ENCODE measurements at regions not wholly inside any gene's neighbourhood (a gene's known extent, or its start where the extent isn't known, plus 50 kb on each side); places are given as distances from the start of the nearest gene placed in this dataset.
A peak's percentile ranks its signal among the peaks of the same experiment; 100 is the strongest.

- TF ChIP-seq ZNF8 (CRISPR knock-in tag; IDR thresholded peaks at IDR 0.05), result no peak
- TF ChIP-seq OSR1 (CRISPR knock-in tag; IDR thresholded peaks at IDR 0.05), result no peak
- TF ChIP-seq BACH2 (CRISPR knock-in tag; IDR thresholded peaks at IDR 0.05; ENCODE audit: borderline replicate concordance), result no peak
- TF ChIP-seq ESRRG (CRISPR knock-in tag; IDR thresholded peaks at IDR 0.05), result no peak
- no peak for TF ChIP-seq TOX (CRISPR knock-in tag; IDR thresholded peaks at IDR 0.05; ENCODE audit: borderline replicate concordance)
- no peak for TF ChIP-seq ARNTL (CRISPR knock-in tag; IDR thresholded peaks at IDR 0.05; ENCODE audit: borderline replicate concordance, low read depth)
- no peak for TF ChIP-seq CSRNP3 (CRISPR knock-in tag; IDR thresholded peaks at IDR 0.05)
- TF ChIP-seq CSDC2 (CRISPR knock-in tag; IDR thresholded peaks at IDR 0.05), result no peak
- TF ChIP-seq GLIS3 (CRISPR knock-in tag; IDR thresholded peaks at IDR 0.05), result no peak
- no peak for TF ChIP-seq PATZ1 (CRISPR knock-in tag; IDR thresholded peaks at IDR 0.05; ENCODE audit: borderline replicate concordance)
- ATAC-seq, result peak; percentile 78
These were observed 143.3 kb upstream of the IPO5 start for GRCh38 chr13:97810152-97810551.

DNA sequence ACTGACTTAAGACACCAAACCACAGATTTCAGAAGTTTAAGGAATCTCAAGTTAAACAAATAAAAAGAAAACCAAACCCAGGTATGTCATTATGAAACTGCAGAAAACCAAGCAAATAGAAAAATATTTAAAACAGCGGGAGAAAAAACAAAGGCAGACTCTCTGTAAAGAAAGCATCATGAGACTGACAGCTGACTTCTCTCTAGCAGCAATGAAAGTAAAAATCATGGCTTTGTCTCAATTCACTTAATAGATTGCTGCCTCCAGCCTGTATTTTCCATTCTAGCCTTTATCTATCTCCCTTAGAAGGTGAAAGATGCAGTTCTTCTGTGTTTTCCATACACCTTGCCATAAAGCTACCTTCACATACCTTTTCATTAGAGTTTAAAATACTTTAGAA is 131.1 kb upstream of the IPO5 start:
- no peak for TF ChIP-seq CSRNP3 (CRISPR knock-in tag; IDR thresholded peaks at IDR 0.05)
- TF ChIP-seq ZC3H10 (CRISPR knock-in tag; IDR thresholded peaks at IDR 0.05), result no peak
- no peak for TF ChIP-seq ZFP3 (CRISPR knock-in tag; IDR thresholded peaks at IDR 0.05)
- TF ChIP-seq TOX (CRISPR knock-in tag; IDR thresholded peaks at IDR 0.05; ENCODE audit: borderline replicate concordance), result no peak
- TF ChIP-seq ESRRG (CRISPR knock-in tag; IDR thresholded peaks at IDR 0.05), result no peak
- no peak for TF ChIP-seq BACH2 (CRISPR knock-in tag; IDR thresholded peaks at IDR 0.05; ENCODE audit: borderline replicate concordance)
- no peak for TF ChIP-seq ZFP30 (CRISPR knock-in tag; IDR thresholded peaks at IDR 0.05)
- TF ChIP-seq, protein P1, sequence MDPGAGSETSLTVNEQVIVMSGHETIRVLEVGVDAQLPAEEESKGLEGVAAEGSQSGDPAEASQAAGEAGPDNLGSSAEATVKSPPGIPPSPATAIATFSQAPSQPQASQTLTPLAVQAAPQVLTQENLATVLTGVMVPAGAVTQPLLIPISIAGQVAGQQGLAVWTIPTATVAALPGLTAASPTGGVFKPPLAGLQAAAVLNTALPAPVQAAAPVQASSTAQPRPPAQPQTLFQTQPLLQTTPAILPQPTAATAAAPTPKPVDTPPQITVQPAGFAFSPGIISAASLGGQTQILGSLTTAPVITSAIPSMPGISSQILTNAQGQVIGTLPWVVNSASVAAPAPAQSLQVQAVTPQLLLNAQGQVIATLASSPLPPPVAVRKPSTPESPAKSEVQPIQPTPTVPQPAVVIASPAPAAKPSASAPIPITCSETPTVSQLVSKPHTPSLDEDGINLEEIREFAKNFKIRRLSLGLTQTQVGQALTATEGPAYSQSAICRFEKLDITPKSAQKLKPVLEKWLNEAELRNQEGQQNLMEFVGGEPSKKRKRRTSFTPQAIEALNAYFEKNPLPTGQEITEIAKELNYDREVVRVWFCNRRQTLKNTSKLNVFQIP (CRISPR knock-in tag; IDR thresholded peaks at IDR 0.05; ENCODE audit: borderline replicate concordance, low read depth), result no peak
- no peak for TF ChIP-seq CREB5 (CRISPR knock-in tag; IDR thresholded peaks at IDR 0.05; ENCODE audit: low read depth)
- TF ChIP-seq GLIS3 (CRISPR knock-in tag; IDR thresholded peaks at IDR 0.05), result no peak
- TF ChIP-seq PPARA (CRISPR knock-in tag; IDR thresholded peaks at IDR 0.05; ENCODE audit: borderline replicate concordance), result no peak
- TF ChIP-seq PATZ1 (CRISPR knock-in tag; IDR thresholded peaks at IDR 0.05; ENCODE audit: borderline replicate concordance), result no peak
- ATAC-seq, result no peak

- no peak for ATAC-seq
- TF ChIP-seq TCF4 (CRISPR knock-in tag; IDR thresholded peaks at IDR 0.05; ENCODE audit: borderline replicate concordance) (no peak), OSR1 (CRISPR knock-in tag; IDR thresholded peaks at IDR 0.05) (no peak), ZC3H10 (CRISPR knock-in tag; IDR thresholded peaks at IDR 0.05) (no peak), ZFP30 (CRISPR knock-in tag; IDR thresholded peaks at IDR 0.05) (no peak), BACH2 (CRISPR knock-in tag; IDR thresholded peaks at IDR 0.05; ENCODE audit: borderline replicate concordance) (no peak), ISL1 (CRISPR knock-in tag; IDR thresholded peaks at IDR 0.05) (no peak), ZNF565 (CRISPR knock-in tag; conservative IDR thresholded peaks at IDR 0.05; ENCODE audit: low read depth) (no peak), ARNTL (CRISPR knock-in tag; IDR thresholded peaks at IDR 0.05; ENCODE audit: borderline replicate concordance, low read depth) (no peak), PATZ1 (CRISPR knock-in tag; IDR thresholded peaks at IDR 0.05; ENCODE audit: borderline replicate concordance) (no peak), CSDC2 (CRISPR knock-in tag; IDR thresholded peaks at IDR 0.05) (no peak), SNAI2 (CRISPR knock-in tag; IDR thresholded peaks at IDR 0.05) (no peak)
These were observed 127.0 kb upstream of the IPO5 start for GRCh38 chr13:97826421-97827012.

All from SK-N-SH treated with all-trans-retinoic acid at 6 μM for 48 hours (cell line).